RWPE2 (cell line): ENCODE measurements at regions not wholly inside any gene's neighbourhood (a gene's known extent, or its start where the extent isn't known, plus 50 kb on each side); places are given as distances from the start of the nearest gene placed in this dataset.

Experiments
- ATAC-seq: fragments of 200-7000 bp; cut with Tn5 transposase; 3 replicates; pipeline ENCODE4 v1.9.1; 2021; ENCODE audit warnings: low read depth
- DNase-seq: peaks from one replicate; pipeline ENCODE4 v3.0.0-alpha.2; 2020; ENCODE audit warnings: low spot score
- H3K27ac ChIP-seq: fragments of 450-650 bp; 2 replicates; pipeline ENCODE4 v1.5.1; 2017; ENCODE audit warnings: mild to moderate bottlenecking; ENCODE audit not compliant: poor library complexity, severe bottlenecking
- H3K27me3 ChIP-seq: fragments of 250-450 bp; sonication (Bioruptor Pico); 2 replicates; pipeline ENCODE4 v1.5.1; 2021; ENCODE audit warnings: mild to moderate bottlenecking, moderate library complexity; ENCODE audit not compliant: insufficient read depth, poor library complexity, severe bottlenecking
- H3K36me3 ChIP-seq: fragments of 250-450 bp; sonication (Bioruptor Pico); 2 replicates; pipeline ENCODE4 v1.5.1; 2020; ENCODE audit warnings: low read depth, mild to moderate bottlenecking, moderate library complexity
- H3K4me1 ChIP-seq: fragments of 250-450 bp; sonication (Bioruptor Pico); 2 replicates; pipeline ENCODE4 v1.5.1; 2021; ENCODE audit warnings: mild to moderate bottlenecking, moderate library complexity; ENCODE audit not compliant: insufficient read depth, poor library complexity, severe bottlenecking
- H3K4me3 ChIP-seq: fragments of 250-450 bp; sonication (Bioruptor Pico); 2 replicates; pipeline ENCODE4 v1.5.1; 2021; ENCODE audit warnings: mild to moderate bottlenecking, moderate library complexity; ENCODE audit not compliant: severe bottlenecking
- H3K9me3 ChIP-seq: fragments of 250-450 bp; sonication (Bioruptor Pico); 2 replicates; pipeline ENCODE4 v1.5.1; 2021; ENCODE audit warnings: mild to moderate bottlenecking, moderate library complexity; ENCODE audit not compliant: severe bottlenecking
- CTCF ChIP-seq: fragments of 450-650 bp; IDR thresholded peaks from one replicate; pipeline ENCODE4 v1.5.1; 2017; ENCODE audit warnings: mild to moderate bottlenecking, moderate library complexity; ENCODE audit not compliant: poor library complexity, severe bottlenecking

GRCh38 chr4:184558996-184559395 is 84.6 kb upstream of the IRF2 start:
- ATAC-seq (no peak), DNase-seq (no peak)
- Histone ChIP-seq H3K36me3 (no peaks in the 10 kb centered on the region), H3K9me3 (no peaks in the 10 kb centered on the region), H3K27me3 (no peaks in the 10 kb centered on the region), H3K4me1 (no peaks in the 10 kb centered on the region), H3K27ac (no peak overlapping the region), H3K4me3 (no peak overlapping the region)
- no peak for TF ChIP-seq CTCF

GRCh38 chr4:184553891-184554290 is 79.5 kb upstream of the IRF2 start:
- no peak overlapping the region for H3K27ac ChIP-seq
- H3K4me3 ChIP-seq, result no peak overlapping the region
- no peaks in the 10 kb centered on the region for H3K9me3 ChIP-seq
- no peak for DNase-seq
- no peak for ATAC-seq
- no peak for TF ChIP-seq CTCF
- no peaks in the 10 kb centered on the region for H3K27me3 ChIP-seq
- no peaks in the 10 kb centered on the region for H3K4me1 ChIP-seq
- H3K36me3 ChIP-seq, result no peaks in the 10 kb centered on the region

GRCh38 chr4:184550476-184550875 is 76.1 kb upstream of the IRF2 start:
- TF ChIP-seq CTCF, result no peak
- no peak for ATAC-seq
- no peak for DNase-seq
- Histone ChIP-seq H3K27ac (no peak overlapping the region), H3K4me1 (no peaks in the 10 kb centered on the region), H3K27me3 (no peaks in the 10 kb centered on the region), H3K9me3 (no peaks in the 10 kb centered on the region), H3K36me3 (no peaks in the 10 kb centered on the region), H3K4me3 (no peak overlapping the region)

- Histone ChIP-seq H3K4me3 (no peak overlapping the region), H3K36me3 (no peaks in the 10 kb centered on the region), H3K27me3 (no peaks in the 10 kb centered on the region), H3K27ac (no peak overlapping the region), H3K9me3 (no peaks in the 10 kb centered on the region), H3K4me1 (no peaks in the 10 kb centered on the region)
- no peak for TF ChIP-seq CTCF
- DNase-seq (no peak), ATAC-seq (no peak)
These were observed 74.4 kb upstream of the IRF2 start for GRCh38 chr4:184548648-184549341.

- no peaks in the 10 kb centered on the region for H3K9me3 ChIP-seq
- ATAC-seq, result no peak
- H3K4me1 ChIP-seq, result no peaks in the 10 kb centered on the region
- no peak for TF ChIP-seq CTCF
- H3K27me3 ChIP-seq, result no peaks in the 10 kb centered on the region
- no peaks in the 10 kb centered on the region for H3K36me3 ChIP-seq
- no peak overlapping the region for H3K27ac ChIP-seq
- no peak for DNase-seq
- H3K4me3 ChIP-seq, result no peak overlapping the region
These were observed 73.9 kb upstream of the IRF2 start for GRCh38 chr4:184548316-184548647.
